Stimulated activated CD4-positive, alpha-beta T cell treated with anti-CD3 and anti-CD28 coated beads, Interleukin-15, amount 100 ng/mL, for 1 hour (primary cell): ENCODE measurements at regions not wholly inside any gene's neighbourhood (a gene's known extent, or its start where the extent isn't known, plus 50 kb on each side); places are given as distances from the start of the nearest gene placed in this dataset.
"Not testable (repeated sequence)": the region's sequence is repeated elsewhere in the genome, so short reads cannot be mapped to it uniquely, and the experiment has no call there.

ENCODE experiments used
- DNase-seq, 2 donors: peaks; one replicate each; pipeline ENCODE4 v3.0.0-alpha.2; 2020; ENCODE audit warnings: low read depth in 1 of 2, low spot score in 1 of 2

- DNase-seq, result no peak
Measured at GRCh38 chrX:46173159-46173558, 372.1 kb downstream of the ZNF674 start.

GRCh38 chrX:46171457-46171856 lies 373.8 kb downstream of the ZNF674 start:
- not testable (repeated sequence) for DNase-seq

- DNase-seq, result no peak
Measured at GRCh38 chrX:46169808-46170207, 375.4 kb downstream of the ZNF674 start.

- no peak for DNase-seq
Measured at GRCh38 chrX:46168254-46168653, 377.0 kb downstream of the ZNF674 start.

- DNase-seq, result no peak
Measured at GRCh38 chrX:46165866-46166265, 379.4 kb downstream of the ZNF674 start.

- DNase-seq, result no peak
Measured at GRCh38 chrX:46165411-46165810, 379.8 kb downstream of the ZNF674 start.

GRCh38 chrX:46152756-46153155 lies 392.5 kb downstream of the ZNF674 start:
- DNase-seq, result no peak

- not testable (repeated sequence) for DNase-seq
Measured at GRCh38 chrX:46151332-46151731, 393.9 kb downstream of the ZNF674 start.

GRCh38 chrX:46144566-46144965 lies 400.7 kb downstream of the ZNF674 start:
- DNase-seq, result no peak

- DNase-seq, result no peak
Measured at GRCh38 chrX:46140272-46140671, 404.9 kb downstream of the ZNF674 start.

GRCh38 chrX:46130247-46130646 lies 415.0 kb downstream of the ZNF674 start:
- DNase-seq, result no peak

- no peak for DNase-seq
Measured at GRCh38 chrX:46125111-46125510, 420.1 kb downstream of the ZNF674 start.

- no peak for DNase-seq
Measured at GRCh38 chrX:46117234-46117633, 428.0 kb downstream of the ZNF674 start.

GRCh38 chrX:46087310-46087709 lies 457.9 kb downstream of the ZNF674 start:
- not testable (repeated sequence) for DNase-seq

GRCh38 chrX:46080121-46080520 lies 465.1 kb downstream of the ZNF674 start:
- not testable (repeated sequence) for DNase-seq

- DNase-seq, result no peak
Measured at GRCh38 chrX:46072791-46073190, 472.4 kb downstream of the ZNF674 start.

- DNase-seq, result no peak
Measured at GRCh38 chrX:46072372-46072771, 472.8 kb downstream of the ZNF674 start.

- DNase-seq, result no peak
Measured at GRCh38 chrX:46070421-46070820, 474.8 kb downstream of the ZNF674 start.

- no peak for DNase-seq
Measured at GRCh38 chrX:46059316-46059715, 485.9 kb downstream of the ZNF674 start.

GRCh38 chrX:46044486-46044885 lies 500.7 kb downstream of the ZNF674 start:
- DNase-seq, result no peak

- DNase-seq, result no peak
Measured at GRCh38 chrX:46040001-46040400, 505.2 kb downstream of the ZNF674 start.

- DNase-seq, result no peak
Measured at GRCh38 chrX:46039526-46039925, 505.7 kb downstream of the ZNF674 start.

- DNase-seq, result no peak
Measured at GRCh38 chrX:46036508-46036907, 508.7 kb downstream of the ZNF674 start.

GRCh38 chrX:46034868-46035267 lies 510.4 kb downstream of the ZNF674 start:
- no peak for DNase-seq
